HT-29 (cell line): ENCODE measurements at regions not wholly inside any gene's neighbourhood (a gene's known extent, or its start where the extent isn't known, plus 50 kb on each side); places are given as distances from the start of the nearest gene placed in this dataset.

Source experiments
- DNase-seq: peaks from one replicate; pipeline ENCODE4 v3.0.0-alpha.2; 2015; ENCODE audit warnings: low spot score

GRCh38 chr13:105611424-105611823, 924.0 kb downstream of the EFNB2 start:
- DNase-seq = no peak

GRCh38 chr13:105608104-105608503, 927.4 kb downstream of the EFNB2 start:
- no peak for DNase-seq

GRCh38 chr13:105607426-105607825, 928.0 kb downstream of the EFNB2 start:
- DNase-seq = no peak

GRCh38 chr13:105607016-105607415, 928.4 kb downstream of the EFNB2 start:
- no peak for DNase-seq

GRCh38 chr13:105602956-105603670, 932.3 kb downstream of the EFNB2 start:
- no peak for DNase-seq

- DNase-seq = no peak
Measured at GRCh38 chr13:105599477-105600037, 935.9 kb downstream of the EFNB2 start.

GRCh38 chr13:105598529-105598928, 936.9 kb downstream of the EFNB2 start:
- DNase-seq = no peak

GRCh38 chr13:105597573-105597972, 937.9 kb downstream of the EFNB2 start:
- DNase-seq = no peak

GRCh38 chr13:105595471-105595870, 940.0 kb downstream of the EFNB2 start:
- DNase-seq = no peak

GRCh38 chr13:105591277-105591676, 944.2 kb downstream of the EFNB2 start:
- no peak for DNase-seq

GRCh38 chr13:105587786-105588185, 947.7 kb downstream of the EFNB2 start:
- DNase-seq = peak; percentile 67

GRCh38 chr13:105579821-105580710, 955.4 kb downstream of the EFNB2 start:
- DNase-seq = peak; percentile 78

- DNase-seq = no peak
Measured at GRCh38 chr13:105573136-105573535, 962.3 kb downstream of the EFNB2 start.

GRCh38 chr13:105572401-105572800, 963.1 kb downstream of the EFNB2 start:
- no peak for DNase-seq

GRCh38 chr13:105569816-105570215, 965.6 kb downstream of the EFNB2 start:
- DNase-seq = no peak

- no peak for DNase-seq
Measured at GRCh38 chr13:105567951-105568525, 967.4 kb downstream of the EFNB2 start.

- DNase-seq = no peak
Measured at GRCh38 chr13:105565136-105565727, 970.2 kb downstream of the EFNB2 start.

- DNase-seq = no peak
Measured at GRCh38 chr13:105552078-105552477, 983.4 kb downstream of the EFNB2 start.

- no peak for DNase-seq
Measured at GRCh38 chr13:105547851-105548250, 987.6 kb downstream of the EFNB2 start.

GRCh38 chr13:105545811-105546210, 989.7 kb downstream of the EFNB2 start:
- no peak for DNase-seq

- DNase-seq = no peak
Measured at GRCh38 chr13:105543742-105544141, 991.7 kb downstream of the EFNB2 start.

- DNase-seq = no peak
Measured at GRCh38 chr13:105541565-105541964, 993.9 kb downstream of the EFNB2 start.
